Stimulated activated CD4-positive, alpha-beta T cell treated with anti-CD3 and anti-CD28 coated beads, Interleukin-1b, Interleukin-23, amount 100 ng/mL, for 48 hours (primary cell): ENCODE measurements at regions not wholly inside any gene's neighbourhood (a gene's known extent, or its start where the extent isn't known, plus 50 kb on each side); places are given as distances from the start of the nearest gene placed in this dataset.
"Not testable (repeated sequence)": the region's sequence is repeated elsewhere in the genome, so short reads cannot be mapped to it uniquely, and the experiment has no call there.

ENCODE experiments used
- DNase-seq: peaks from one replicate; pipeline ENCODE4 v3.0.0-alpha.2; 2020

- DNase-seq, result no peak
These were observed 236.4 kb downstream of the VRK1 start for GRCh38 chr14:97033556-97034081.

GRCh38 chr14:97036086-97036852, 239.1 kb downstream of the VRK1 start:
- no peak for DNase-seq

GRCh38 chr14:97039717-97040363, 242.7 kb downstream of the VRK1 start:
- DNase-seq, result no peak

- no peak for DNase-seq
These were observed 249.8 kb downstream of the VRK1 start for GRCh38 chr14:97046967-97047366.

- no peak for DNase-seq
These were observed 254.8 kb downstream of the VRK1 start for GRCh38 chr14:97052001-97052400.

GRCh38 chr14:97053941-97054340, 256.8 kb downstream of the VRK1 start:
- DNase-seq, result no peak

GRCh38 chr14:97055355-97055754, 258.2 kb downstream of the VRK1 start:
- no peak for DNase-seq

- DNase-seq, result no peak
These were observed 258.9 kb downstream of the VRK1 start for GRCh38 chr14:97056086-97056485.

- no peak for DNase-seq
These were observed 260.3 kb downstream of the VRK1 start for GRCh38 chr14:97057238-97058073.

GRCh38 chr14:97058074-97058467, 260.9 kb downstream of the VRK1 start:
- no peak for DNase-seq

- no peak for DNase-seq
These were observed 261.4 kb downstream of the VRK1 start for GRCh38 chr14:97058589-97058988.

GRCh38 chr14:97061198-97061597, 264.0 kb downstream of the VRK1 start:
- no peak for DNase-seq

- DNase-seq, result no peak
These were observed 264.5 kb downstream of the VRK1 start for GRCh38 chr14:97061714-97062113.

GRCh38 chr14:97065305-97066067, 268.3 kb downstream of the VRK1 start:
- no peak for DNase-seq

GRCh38 chr14:97066068-97066899, 269.1 kb downstream of the VRK1 start:
- DNase-seq, result no peak

GRCh38 chr14:97068293-97068692, 271.1 kb downstream of the VRK1 start:
- not testable (repeated sequence) for DNase-seq

- no peak for DNase-seq
These were observed 273.1 kb downstream of the VRK1 start for GRCh38 chr14:97070259-97070658.

GRCh38 chr14:97071177-97071576, 274.0 kb downstream of the VRK1 start:
- DNase-seq, result no peak

GRCh38 chr14:97073622-97074021, 276.4 kb downstream of the VRK1 start:
- no peak for DNase-seq

GRCh38 chr14:97074456-97074855, 277.3 kb downstream of the VRK1 start:
- DNase-seq, result no peak

- no peak for DNase-seq
These were observed 277.7 kb downstream of the VRK1 start for GRCh38 chr14:97074856-97075255.

GRCh38 chr14:97077253-97077653, 280.1 kb downstream of the VRK1 start:
- peak; percentile 4 for DNase-seq
